ENCODE measurements at regions not wholly inside any gene's neighbourhood (a gene's known extent, or its start where the extent isn't known, plus 50 kb on each side); places are given as distances from the start of the nearest gene placed in this dataset.

GRCh38 chr9:118533101-118533500 is 828.9 kb downstream of the TLR4 start:
- no peak overlapping the region for H3K4me3 ChIP-seq (ENCODE audit: low read depth, low read length)
- TF ChIP-seq, protein P1, sequence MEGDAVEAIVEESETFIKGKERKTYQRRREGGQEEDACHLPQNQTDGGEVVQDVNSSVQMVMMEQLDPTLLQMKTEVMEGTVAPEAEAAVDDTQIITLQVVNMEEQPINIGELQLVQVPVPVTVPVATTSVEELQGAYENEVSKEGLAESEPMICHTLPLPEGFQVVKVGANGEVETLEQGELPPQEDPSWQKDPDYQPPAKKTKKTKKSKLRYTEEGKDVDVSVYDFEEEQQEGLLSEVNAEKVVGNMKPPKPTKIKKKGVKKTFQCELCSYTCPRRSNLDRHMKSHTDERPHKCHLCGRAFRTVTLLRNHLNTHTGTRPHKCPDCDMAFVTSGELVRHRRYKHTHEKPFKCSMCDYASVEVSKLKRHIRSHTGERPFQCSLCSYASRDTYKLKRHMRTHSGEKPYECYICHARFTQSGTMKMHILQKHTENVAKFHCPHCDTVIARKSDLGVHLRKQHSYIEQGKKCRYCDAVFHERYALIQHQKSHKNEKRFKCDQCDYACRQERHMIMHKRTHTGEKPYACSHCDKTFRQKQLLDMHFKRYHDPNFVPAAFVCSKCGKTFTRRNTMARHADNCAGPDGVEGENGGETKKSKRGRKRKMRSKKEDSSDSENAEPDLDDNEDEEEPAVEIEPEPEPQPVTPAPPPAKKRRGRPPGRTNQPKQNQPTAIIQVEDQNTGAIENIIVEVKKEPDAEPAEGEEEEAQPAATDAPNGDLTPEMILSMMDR (IDR thresholded peaks at IDR 0.05; ENCODE audit: low read depth, low read length) = no peak
- in situ Hi-C loops (cut with HindIII; ENCODE audit: low sequenced_read_pairs) = no loop called here
- no peak for DNase-seq (ENCODE audit: low read depth, low spot score)

DNA sequence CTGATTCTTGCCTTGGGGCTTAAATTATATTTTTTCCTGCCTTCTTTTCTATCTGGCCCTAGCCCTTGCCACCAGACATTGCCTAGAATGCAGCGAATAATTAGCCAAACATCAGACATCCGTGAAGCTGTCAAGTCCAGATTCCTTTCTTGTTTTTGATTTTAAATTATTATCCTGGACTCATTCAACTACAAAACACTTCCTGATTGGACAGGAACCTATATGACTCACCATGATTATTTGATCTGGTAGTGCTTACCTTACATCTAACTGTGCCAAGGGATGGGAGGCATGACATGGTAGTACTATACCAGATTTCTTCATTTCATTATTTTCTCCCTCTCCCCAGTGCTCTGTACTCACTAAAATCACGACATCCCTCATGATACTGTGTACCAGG is 829.6 kb downstream of the TLR4 start:
- H3K4me3 ChIP-seq (ENCODE audit: low read depth, low read length) = no peak overlapping the region
- TF ChIP-seq, protein P1 (IDR thresholded peaks at IDR 0.05; ENCODE audit: low read depth, low read length) = no peak
- DNase-seq (ENCODE audit: low read depth, low spot score) = no peak
- in situ Hi-C loops (cut with HindIII; ENCODE audit: low sequenced_read_pairs) = no loop called here

DNA sequence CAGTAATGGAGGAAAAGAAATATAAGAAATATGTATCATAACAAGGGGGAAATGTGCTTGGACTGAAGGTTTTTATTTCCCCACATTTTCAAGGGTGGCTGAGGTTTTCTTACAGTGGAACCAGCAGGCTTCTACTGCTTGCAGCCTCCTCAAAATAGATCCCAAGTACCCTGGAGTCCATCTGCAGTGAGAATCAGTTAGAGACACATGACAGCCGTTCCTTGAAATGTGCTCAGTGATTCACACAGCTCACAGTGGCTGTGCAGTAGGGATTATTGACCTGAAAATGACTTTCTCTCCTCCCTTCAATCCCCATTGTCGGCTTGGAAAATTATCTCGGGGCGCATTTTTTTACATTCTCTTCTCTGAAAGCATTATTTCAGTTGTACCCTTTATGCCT is 832.0 kb downstream of the TLR4 start:
- in situ Hi-C loops (cut with HindIII; ENCODE audit: low sequenced_read_pairs) = no loop called here

GRCh38 chr9:118538959-118539358 is 830.3 kb downstream of the BRINP1 start:
- TF ChIP-seq, protein P1 (IDR thresholded peaks at IDR 0.05; ENCODE audit: low read depth, low read length) = no peak
- DNase-seq (ENCODE audit: low read depth, low spot score) = no peak
- in situ Hi-C loops (cut with HindIII; ENCODE audit: low sequenced_read_pairs) = no loop called here
- no peak overlapping the region for H3K4me3 ChIP-seq (ENCODE audit: low read depth, low read length)

More for the DNA sequence above, 832.0 kb downstream of the TLR4 start:
- no peak for DNase-seq (ENCODE audit: low read depth, low spot score)
- TF ChIP-seq, protein P1 (IDR thresholded peaks at IDR 0.05; ENCODE audit: low read depth, low read length) = no peak
- no peak overlapping the region for H3K4me3 ChIP-seq (ENCODE audit: low read depth, low read length)

DNA sequence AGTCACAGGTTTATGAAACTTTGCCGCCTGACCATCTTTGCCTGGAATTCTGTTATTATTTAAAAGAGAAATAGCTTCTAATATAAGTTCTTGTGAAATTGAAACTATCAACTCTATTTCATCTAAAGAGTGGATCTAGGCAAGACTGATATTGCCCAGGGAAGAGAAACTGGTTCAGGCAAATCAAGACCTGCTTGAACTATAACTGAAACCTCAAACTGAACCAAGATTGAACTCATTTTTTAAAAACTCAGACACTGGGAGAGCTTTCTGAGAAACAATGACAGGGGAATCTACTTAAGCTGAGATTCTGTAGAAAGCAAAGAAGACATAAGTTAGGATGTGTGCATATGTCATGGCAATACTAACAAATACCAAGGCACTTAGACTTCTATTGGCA is 815.8 kb downstream of the BRINP1 start:
- H3K4me3 ChIP-seq (ENCODE audit: low read depth, low read length) = no peak overlapping the region
- DNase-seq (ENCODE audit: low read depth, low spot score) = no peak
- TF ChIP-seq, protein P1 (IDR thresholded peaks at IDR 0.05; ENCODE audit: low read depth, low read length) = no peak
- in situ Hi-C loops (cut with HindIII; ENCODE audit: low sequenced_read_pairs) = no loop called here

DNA sequence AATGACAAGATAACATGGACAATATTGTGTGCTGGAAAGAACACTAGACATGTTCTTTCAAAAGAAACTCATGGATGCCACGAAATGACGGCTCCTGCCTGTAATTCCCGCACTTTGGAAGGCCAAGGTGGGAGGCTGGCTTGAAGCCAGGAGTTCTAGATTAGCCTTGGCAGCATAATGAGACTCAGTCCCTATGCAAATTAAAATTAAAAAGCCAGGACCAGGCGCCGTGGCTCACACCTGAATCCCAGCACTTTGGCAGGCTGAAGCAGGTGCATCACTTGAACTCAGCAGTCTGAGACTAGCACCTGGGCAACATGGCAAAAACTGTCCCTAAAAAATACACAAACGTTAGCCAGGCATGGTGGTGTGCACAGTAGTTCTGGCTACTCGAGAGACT is 814.2 kb downstream of the BRINP1 start:
- no peak for DNase-seq (ENCODE audit: low read depth, low spot score)
- in situ Hi-C loops (cut with HindIII; ENCODE audit: low sequenced_read_pairs) = no loop called here
- H3K4me3 ChIP-seq (ENCODE audit: low read depth, low read length) = no peak overlapping the region
- TF ChIP-seq, protein P1 (IDR thresholded peaks at IDR 0.05; ENCODE audit: low read depth, low read length) = no peak

DNA sequence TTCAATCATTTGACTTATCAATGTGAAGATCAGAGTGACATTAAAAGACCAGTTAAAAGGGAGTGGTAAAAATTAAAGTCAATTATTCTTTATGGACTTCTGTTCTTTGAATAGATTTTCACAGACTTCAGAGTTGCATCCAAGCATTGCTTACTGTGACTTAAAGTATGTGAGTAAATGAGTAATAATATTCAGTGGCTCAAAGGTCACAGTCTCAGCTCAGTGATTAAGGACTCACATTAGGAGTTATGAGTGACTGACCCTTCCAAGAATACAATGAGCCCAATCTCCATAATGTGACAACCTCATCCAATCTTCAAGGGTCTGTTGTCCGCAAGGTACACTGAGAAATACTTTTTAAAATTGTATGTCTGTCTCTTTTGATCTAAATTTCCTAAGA is 811.2 kb downstream of the BRINP1 start:
- TF ChIP-seq, protein P1 (IDR thresholded peaks at IDR 0.05; ENCODE audit: low read depth, low read length) = no peak
- DNase-seq (ENCODE audit: low read depth, low spot score) = no peak
- H3K4me3 ChIP-seq (ENCODE audit: low read depth, low read length) = no peak overlapping the region
- in situ Hi-C loops (cut with HindIII; ENCODE audit: low sequenced_read_pairs) = no loop called here
